ENCODE measurements at regions not wholly inside any gene's neighbourhood (a gene's known extent, or its start where the extent isn't known, plus 50 kb on each side); places are given as distances from the start of the nearest gene placed in this dataset.

- TF ChIP-seq POLR2A (IDR thresholded peaks at IDR 0.05): no peak
- intact Hi-C loops (cut with DNase I; ENCODE audit: low total_unique reads): no loop called here
- no peak for DNase-seq (ENCODE audit: low spot score in 2 of 2)
- H3K4me3 ChIP-seq (ENCODE audit: low read depth, poor library complexity, severe bottlenecking): no peak overlapping the region
- WGBS, 2 donors: 4 to 6% methylated on average over 3 of the region's 3 CpGs
Measured at GRCh38 chr3:80190051-80190450, 422.3 kb upstream of the ROBO1 start.

- DNase-seq (ENCODE audit: low spot score in 2 of 2): no peak
- intact Hi-C loops (cut with DNase I; ENCODE audit: low total_unique reads): no loop called here
- no peak overlapping the region for H3K4me3 ChIP-seq (ENCODE audit: low read depth, poor library complexity, severe bottlenecking)
- 81 to 83% methylated on average over 2 of the region's 2 CpGs for WGBS, 2 donors
- TF ChIP-seq CTCF (IDR thresholded peaks at IDR 0.05) (no peak), POLR2A (IDR thresholded peaks at IDR 0.05) (no peak)
Measured at GRCh38 chr3:80187981-80188380, 420.2 kb upstream of the ROBO1 start.

- no peak overlapping the region for H3K4me3 ChIP-seq (ENCODE audit: low read depth, poor library complexity, severe bottlenecking)
- intact Hi-C loops (cut with DNase I; ENCODE audit: low total_unique reads): no loop called here
- 36 to 53% methylated on average over 3 of the region's 3 CpGs for WGBS, 2 donors
- DNase-seq (ENCODE audit: low spot score in 2 of 2): no peak
- TF ChIP-seq CTCF (IDR thresholded peaks at IDR 0.05) (no peak), POLR2A (IDR thresholded peaks at IDR 0.05) (no peak)
Measured at GRCh38 chr3:80159990-80160506, 392.2 kb upstream of the ROBO1 start.

GRCh38 chr3:80158332-80158731 lies 390.5 kb upstream of the ROBO1 start:
- no peak for TF ChIP-seq POLR2A (IDR thresholded peaks at IDR 0.05)
- no peak for TF ChIP-seq CTCF (IDR thresholded peaks at IDR 0.05)
- no peak for DNase-seq (ENCODE audit: low spot score in 2 of 2)
- 74 to 75% methylated on average over 3 of the region's 3 CpGs for WGBS, 2 donors
- intact Hi-C loops (cut with DNase I; ENCODE audit: low total_unique reads): no loop called here
- H3K4me3 ChIP-seq (ENCODE audit: low read depth, poor library complexity, severe bottlenecking): no peak overlapping the region

- no peak for TF ChIP-seq POLR2A (IDR thresholded peaks at IDR 0.05)
- TF ChIP-seq CTCF (IDR thresholded peaks at IDR 0.05): no peak
- no peak overlapping the region for H3K4me3 ChIP-seq (ENCODE audit: low read depth, poor library complexity, severe bottlenecking)
- intact Hi-C loops (cut with DNase I; ENCODE audit: low total_unique reads): no loop called here
- WGBS, 2 donors: 71 to 74% methylated on average over 2 of the region's 2 CpGs
- no peak for DNase-seq (ENCODE audit: low spot score in 2 of 2)
Measured at GRCh38 chr3:80157546-80157945, 389.7 kb upstream of the ROBO1 start.

- TF ChIP-seq POLR2A (IDR thresholded peaks at IDR 0.05) (no peak), CTCF (IDR thresholded peaks at IDR 0.05) (no peak)
- intact Hi-C loops (cut with DNase I; ENCODE audit: low total_unique reads): no loop called here
- 78 to 80% methylated on average over 3 of the region's 3 CpGs for WGBS, 2 donors
- no peak for DNase-seq (ENCODE audit: low spot score in 2 of 2)
- H3K4me3 ChIP-seq (ENCODE audit: low read depth, poor library complexity, severe bottlenecking): no peak overlapping the region
Measured at GRCh38 chr3:80152692-80153091, 384.9 kb upstream of the ROBO1 start.
